HepG2 (cell line): ENCODE measurements at regions not wholly inside any gene's neighbourhood (a gene's known extent, or its start where the extent isn't known, plus 50 kb on each side); places are given as distances from the start of the nearest gene placed in this dataset.

Experiments
- AKNA ChIP-seq: sonication (generic); formaldehyde crosslinking; IDR thresholded peaks from 2 replicates; pipeline ENCODE4 v1.4.0; 2020; ENCODE audit warnings: missing genetic modification reagents, borderline replicate concordance
- ARID2 ChIP-seq: sonication (generic); formaldehyde crosslinking; IDR thresholded peaks from 2 replicates; pipeline ENCODE4 v1.8.1; 2022; ENCODE audit warnings: mild to moderate bottlenecking, missing genetic modification reagents, borderline replicate concordance
- CBX1 ChIP-seq: IDR thresholded peaks from one replicate; pipeline ENCODE4 v1.6.1; 2016; ENCODE audit warnings: antibody characterized with exemption, low read depth
- EHMT2 ChIP-seq: fragments of 200-600 bp; sonication (generic); IDR thresholded peaks from 2 replicates; pipeline ENCODE4 v1.7.0; 2017; ENCODE audit warnings: antibody characterized with exemption, low read depth, low read length, borderline replicate concordance
- GMEB2 ChIP-seq: IDR thresholded peaks from 2 replicates; pipeline ENCODE4 v1.6.1; 2016; ENCODE audit warnings: missing biosample characterization, missing genetic modification reagents, low read depth
- HNRNPK ChIP-seq: fragments of 200-400 bp; formaldehyde crosslinking; IDR thresholded peaks from 2 replicates; pipeline ENCODE4 v1.6.1; 2018; ENCODE audit warnings: low read length, low read depth, moderate library complexity, mild to moderate bottlenecking; ENCODE audit not compliant: poor library complexity, severe bottlenecking
- HOXA5 ChIP-seq: sonication (generic); formaldehyde crosslinking; IDR thresholded peaks from 2 replicates; pipeline ENCODE4 v1.4.0; 2020; ENCODE audit warnings: missing genetic modification reagents
- JARID2 ChIP-seq: sonication (generic); formaldehyde crosslinking; IDR thresholded peaks from 2 replicates; pipeline ENCODE4 v1.8.1; 2023; ENCODE audit warnings: missing genetic modification reagents, inconsistent platforms; ENCODE audit not compliant: insufficient replicate concordance
- NFE2 ChIP-seq: sonication (generic); formaldehyde crosslinking; IDR thresholded peaks from 2 replicates; pipeline ENCODE4 v1.4.0; 2020; ENCODE audit warnings: missing genetic modification reagents
- NPAS2 ChIP-seq: sonication (generic); formaldehyde crosslinking; IDR thresholded peaks from 2 replicates; pipeline ENCODE4 v1.8.0; 2022; ENCODE audit warnings: mild to moderate bottlenecking, missing genetic modification reagents, borderline replicate concordance
- NR2C2 ChIP-seq: sonication (generic); formaldehyde crosslinking; IDR thresholded peaks from 2 replicates; pipeline ENCODE4 v1.4.0; 2020; ENCODE audit warnings: missing genetic modification reagents, mild to moderate bottlenecking, moderate library complexity, borderline replicate concordance
- RARG ChIP-seq: sonication (generic); formaldehyde crosslinking; IDR thresholded peaks from 2 replicates; pipeline ENCODE4 v1.4.0; 2020; ENCODE audit warnings: low read depth, mild to moderate bottlenecking, missing genetic modification reagents
- RFX1 ChIP-seq: fragments of 450-650 bp; IDR thresholded peaks from 2 replicates; pipeline ENCODE4 v1.6.1; 2017
- RNF219 ChIP-seq: sonication (generic); formaldehyde crosslinking; IDR thresholded peaks from 2 replicates; pipeline ENCODE4 v1.5.0; 2020; ENCODE audit warnings: mild to moderate bottlenecking, missing genetic modification reagents
- ZEB1 ChIP-seq: IDR thresholded peaks from 2 replicates; pipeline ENCODE4 v1.6.1; 2012; ENCODE audit warnings: mild to moderate bottlenecking, low read depth, inconsistent platforms; ENCODE audit not compliant: insufficient replicate concordance
- ZFYVE20 ChIP-seq: sonication (generic); formaldehyde crosslinking; IDR thresholded peaks from 2 replicates; pipeline ENCODE4 v1.8.0; 2023; ENCODE audit warnings: low read depth, mild to moderate bottlenecking, moderate library complexity, missing genetic modification reagents, borderline replicate concordance
- ZNF143 ChIP-seq: sonication (generic); formaldehyde crosslinking; IDR thresholded peaks from 2 replicates; pipeline ENCODE4 v1.4.0; 2020; ENCODE audit warnings: missing genetic modification reagents
- ZNF18 ChIP-seq: sonication (generic); formaldehyde crosslinking; IDR thresholded peaks from 2 replicates; pipeline ENCODE4 v1.8.0; 2022; ENCODE audit warnings: mild to moderate bottlenecking, missing genetic modification reagents; ENCODE audit not compliant: insufficient replicate concordance
- ZNF569 ChIP-seq: sonication (generic); formaldehyde crosslinking; IDR thresholded peaks from 2 replicates; pipeline ENCODE4 v1.5.0; 2020; ENCODE audit warnings: mild to moderate bottlenecking, missing genetic modification reagents, moderate library complexity, borderline replicate concordance
- ZSCAN12 ChIP-seq: sonication (generic); formaldehyde crosslinking; IDR thresholded peaks from 2 replicates; pipeline ENCODE4 v1.9.0; 2021; ENCODE audit warnings: mild to moderate bottlenecking, missing genetic modification reagents

- TF ChIP-seq RNF219 (CRISPR knock-in tag): no peak
- TF ChIP-seq RARG: no peak
- TF ChIP-seq ZFYVE20: no peak
- TF ChIP-seq ZSCAN12: no peak
- no peak for TF ChIP-seq HOXA5 (CRISPR knock-in tag)
- no peak for TF ChIP-seq ARID2
- TF ChIP-seq NPAS2 (CRISPR knock-in tag): no peak
- no peak for TF ChIP-seq HNRNPK
- TF ChIP-seq EHMT2: no peak
- TF ChIP-seq NFE2 (CRISPR knock-in tag): no peak
- no peak for TF ChIP-seq ZEB1
- no peak for TF ChIP-seq AKNA (CRISPR knock-in tag)
- TF ChIP-seq RFX1: no peak
- TF ChIP-seq ZNF143 (CRISPR knock-in tag): no peak
- no peak for TF ChIP-seq ZNF569 (CRISPR knock-in tag)
- TF ChIP-seq CBX1: no peak
- peak; percentile 59 for TF ChIP-seq ZNF18 (CRISPR knock-in tag)
- no peak for TF ChIP-seq NR2C2 (CRISPR knock-in tag)
- TF ChIP-seq JARID2 (CRISPR knock-in tag): no peak
- TF ChIP-seq GMEB2 (CRISPR knock-in tag): no peak
These were observed 226.7 kb upstream of the C2CD4B start (continued) for GRCh38 chr15:62391641-62392262.
